WTC11 (cell line): ENCODE measurements at regions not wholly inside any gene's neighbourhood (a gene's known extent, or its start where the extent isn't known, plus 50 kb on each side); places are given as distances from the start of the nearest gene placed in this dataset.

Source experiments
- ATAC-seq: fragments of 200-7000 bp; cut with Tn5 transposase; 2 replicates; pipeline ENCODE4 v1.10.0; 2021; ENCODE audit warnings: mild to moderate bottlenecking, moderate library complexity
- CTCF ChIA-PET: fragments of 300-600 bp; sonication (Branson Sonifier 250); formaldehyde crosslinking; loops from one replicate; lab custom pipeline; 2021; ENCODE audit warnings: antibody characterized with exemption; lab: Charles Lee
- POLR2A ChIA-PET: fragments of 350-600 bp; sonication (Branson Sonifier 250); formaldehyde crosslinking; loops from one replicate; lab custom pipeline; 2021; ENCODE audit warnings: antibody characterized with exemption; lab: Charles Lee
- DNase-seq: peaks from one replicate; pipeline ENCODE4 v3.0.0; 2021; ENCODE audit warnings: low spot score
- H3K27ac Mint-ChIP-seq: 2 replicates; pipeline ENCODE4 v1.8.0; 2021; ENCODE audit warnings: mixed read lengths
- H3K27me3 Mint-ChIP-seq: 2 replicates; pipeline ENCODE4 v1.8.0; 2021; ENCODE audit warnings: low read depth, mild to moderate bottlenecking, moderate library complexity, mixed read lengths
- H3K36me3 Mint-ChIP-seq: 2 replicates; pipeline ENCODE4 v1.8.0; 2021; ENCODE audit warnings: mixed read lengths
- H3K4me1 Mint-ChIP-seq: 2 replicates; pipeline ENCODE4 v1.8.0; 2022; ENCODE audit warnings: mixed read lengths
- H3K4me3 Mint-ChIP-seq: 2 replicates; pipeline ENCODE4 v1.8.0; 2021; ENCODE audit warnings: mild to moderate bottlenecking, moderate library complexity, mixed read lengths
- H3K9me3 Mint-ChIP-seq: 2 replicates; pipeline ENCODE4 v1.8.0; 2021; ENCODE audit warnings: mixed read lengths
- E2F5 ChIP-seq: sonication (generic); formaldehyde crosslinking; IDR thresholded peaks from 2 replicates; pipeline ENCODE4 v1.8.1; 2022; ENCODE audit warnings: mild to moderate bottlenecking, moderate library complexity, missing genetic modification reagents
- FOXK1 ChIP-seq: sonication (generic); formaldehyde crosslinking; IDR thresholded peaks from 2 replicates; pipeline ENCODE4 v1.8.0; 2022; ENCODE audit warnings: mild to moderate bottlenecking, moderate library complexity, missing genetic modification reagents
- FOXP4 ChIP-seq: sonication (generic); formaldehyde crosslinking; IDR thresholded peaks from 2 replicates; pipeline ENCODE4 v1.8.0; 2022; ENCODE audit warnings: mild to moderate bottlenecking, missing genetic modification reagents
- GTF2I ChIP-seq: fragments of 250-450 bp; sonication (Bioruptor Pico); conservative IDR thresholded peaks from 2 replicates; pipeline ENCODE4 v1.4.0; 2021; ENCODE audit warnings: mild to moderate bottlenecking
- HMGXB4 ChIP-seq: sonication (generic); formaldehyde crosslinking; IDR thresholded peaks from 2 replicates; pipeline ENCODE4 v1.8.1; 2023; ENCODE audit warnings: mild to moderate bottlenecking, moderate library complexity, missing genetic modification reagents
- KAT7 ChIP-seq: sonication (generic); formaldehyde crosslinking; IDR thresholded peaks from 2 replicates; pipeline ENCODE4 v1.8.1; 2023; ENCODE audit warnings: missing genetic modification reagents, mild to moderate bottlenecking, borderline replicate concordance
- NR1H2 ChIP-seq: sonication (generic); formaldehyde crosslinking; IDR thresholded peaks from 2 replicates; pipeline ENCODE4 v1.9.0; 2021; ENCODE audit warnings: mild to moderate bottlenecking, moderate library complexity, missing genetic modification reagents
- PRDM15 ChIP-seq: sonication (generic); formaldehyde crosslinking; IDR thresholded peaks from 2 replicates; pipeline ENCODE4 v1.8.0; 2022; ENCODE audit warnings: missing genetic modification reagents
- TP53 ChIP-seq: sonication (generic); formaldehyde crosslinking; IDR thresholded peaks from 2 replicates; pipeline ENCODE4 v1.8.1; 2023; ENCODE audit warnings: mild to moderate bottlenecking, missing genetic modification reagents
- ZBTB43 ChIP-seq: sonication (generic); formaldehyde crosslinking; IDR thresholded peaks from 2 replicates; pipeline ENCODE4 v1.8.1; 2023; ENCODE audit warnings: mild to moderate bottlenecking, missing genetic modification reagents
- ZNF232 ChIP-seq: sonication (generic); formaldehyde crosslinking; IDR thresholded peaks from 2 replicates; pipeline ENCODE4 v1.8.0; 2022; ENCODE audit warnings: mild to moderate bottlenecking, missing genetic modification reagents
- ZNF281 ChIP-seq: sonication (generic); formaldehyde crosslinking; IDR thresholded peaks from 2 replicates; pipeline ENCODE4 v1.8.0; 2023; ENCODE audit warnings: mild to moderate bottlenecking, missing genetic modification reagents
- ZNF317 ChIP-seq: sonication (generic); formaldehyde crosslinking; IDR thresholded peaks from 2 replicates; pipeline ENCODE4 v1.8.1; 2023; ENCODE audit warnings: low read depth, mild to moderate bottlenecking, moderate library complexity, missing genetic modification reagents, borderline replicate concordance
- ZNF416 ChIP-seq: fragments of 250-450 bp; sonication (Bioruptor Pico); IDR thresholded peaks from 2 replicates; pipeline ENCODE4 v1.9.0; 2021; ENCODE audit warnings: mild to moderate bottlenecking, inconsistent platforms
- ZNF532 ChIP-seq: fragments of 250-450 bp; sonication (Bioruptor Pico); IDR thresholded peaks from 2 replicates; pipeline ENCODE4 v1.9.0; 2021; ENCODE audit warnings: mild to moderate bottlenecking, borderline replicate concordance

- H3K27ac Mint-ChIP-seq = no peak overlapping the region
- POLR2A ChIA-PET = interaction anchor here (0.6 kb wide), 1 partner anchor 187 kb away, joined by 3 read pairs; no protein-coding TSS in a partner anchor
- peaks cover 53% of the 10 kb centered on the region for H3K9me3 Mint-ChIP-seq
- H3K36me3 Mint-ChIP-seq = peaks cover 8% of the 10 kb centered on the region
- H3K4me1 Mint-ChIP-seq = no peaks in the 10 kb centered on the region
- DNase-seq (no peak), ATAC-seq (no peak)
- H3K4me3 Mint-ChIP-seq = no peak overlapping the region
- TF ChIP-seq ZNF416 (CRISPR knock-in tag) (no peak), KAT7 (CRISPR knock-in tag) (no peak), PRDM15 (CRISPR knock-in tag) (no peak), TP53 (CRISPR knock-in tag) (no peak), FOXK1 (CRISPR knock-in tag) (no peak), GTF2I (CRISPR knock-in tag) (no peak), NR1H2 (CRISPR knock-in tag) (no peak), ZNF317 (CRISPR knock-in tag) (no peak), ZNF232 (CRISPR knock-in tag) (no peak), ZNF532 (CRISPR knock-in tag) (no peak), ZNF281 (CRISPR knock-in tag) (no peak), HMGXB4 (no peak), FOXP4 (CRISPR knock-in tag) (no peak), ZBTB43 (CRISPR knock-in tag) (no peak), E2F5 (CRISPR knock-in tag) (no peak)
- TF ChIP-seq, all 79 proteins: peak for 0
- CTCF ChIA-PET = no interaction called here
- H3K27me3 Mint-ChIP-seq = no peaks in the 10 kb centered on the region
These were observed 72.8 kb downstream of the ETS2 start for GRCh38 chr21:38878379-38879179.
